ENCODE measurements at regions not wholly inside any gene's neighbourhood (a gene's known extent, or its start where the extent isn't known, plus 50 kb on each side); places are given as distances from the start of the nearest gene placed in this dataset.
A peak's percentile ranks its signal among the peaks of the same experiment; 100 is the strongest.
"Not testable (repeated sequence)": the region's sequence is repeated elsewhere in the genome, so short reads cannot be mapped to it uniquely, and the experiment has no call there.

DNA sequence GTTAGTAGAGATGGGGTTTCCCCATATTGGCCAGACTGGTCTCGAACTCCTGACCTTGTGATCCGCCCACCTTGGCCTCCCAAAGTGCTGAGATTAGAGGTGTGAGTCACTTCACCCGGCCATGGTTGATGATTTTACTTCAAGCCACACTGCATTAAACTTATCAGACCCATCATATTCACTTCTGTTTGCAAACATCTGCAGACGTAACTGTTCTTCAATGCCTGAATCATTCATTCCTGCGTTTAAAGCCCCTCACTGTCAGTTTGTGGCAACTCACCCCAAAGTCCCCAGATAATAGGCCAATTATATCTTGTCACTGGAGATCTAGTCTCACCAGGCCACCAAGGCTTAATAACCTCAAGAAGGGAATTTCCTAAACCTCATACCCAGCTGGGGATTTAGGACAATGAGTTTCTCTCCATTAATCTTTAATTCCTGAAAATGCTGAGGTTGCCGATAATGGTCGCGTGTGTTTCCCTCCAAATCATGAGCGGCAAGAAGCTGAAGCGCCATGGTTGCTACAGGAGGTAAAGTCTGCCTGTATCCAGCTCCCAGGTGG is 229.6 kb downstream of the LY86 start:
- DNase-seq: no peak

DNA sequence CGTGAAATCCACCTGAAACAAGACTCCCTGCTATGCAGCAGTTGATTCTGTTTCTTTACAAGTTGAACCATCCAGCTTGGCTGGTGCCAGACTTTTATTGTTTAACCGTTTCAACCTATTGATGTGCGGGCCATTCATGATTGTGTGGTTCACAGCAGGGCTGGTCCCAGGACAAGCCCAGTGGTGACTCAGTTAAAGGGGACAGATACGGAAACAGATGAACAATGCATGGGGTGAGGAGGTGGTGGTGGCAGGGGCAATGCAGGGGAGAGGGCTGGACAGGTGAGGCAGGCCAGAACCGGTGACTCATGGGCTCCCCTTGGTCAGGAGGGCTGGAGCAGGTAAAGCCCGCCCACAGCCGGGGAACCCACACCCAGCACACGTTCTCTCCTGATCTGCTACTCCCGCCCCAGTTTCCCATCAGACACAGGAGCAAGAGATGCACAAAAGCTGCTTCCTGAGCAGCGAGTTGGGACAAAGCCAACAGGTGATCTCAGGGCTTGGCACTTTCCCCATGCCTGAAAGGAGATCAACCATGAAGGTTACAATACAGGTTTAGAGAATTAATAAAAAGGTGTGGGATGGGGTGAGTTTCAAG is 232.2 kb downstream of the LY86 start:
- DNase-seq: no peak

DNA sequence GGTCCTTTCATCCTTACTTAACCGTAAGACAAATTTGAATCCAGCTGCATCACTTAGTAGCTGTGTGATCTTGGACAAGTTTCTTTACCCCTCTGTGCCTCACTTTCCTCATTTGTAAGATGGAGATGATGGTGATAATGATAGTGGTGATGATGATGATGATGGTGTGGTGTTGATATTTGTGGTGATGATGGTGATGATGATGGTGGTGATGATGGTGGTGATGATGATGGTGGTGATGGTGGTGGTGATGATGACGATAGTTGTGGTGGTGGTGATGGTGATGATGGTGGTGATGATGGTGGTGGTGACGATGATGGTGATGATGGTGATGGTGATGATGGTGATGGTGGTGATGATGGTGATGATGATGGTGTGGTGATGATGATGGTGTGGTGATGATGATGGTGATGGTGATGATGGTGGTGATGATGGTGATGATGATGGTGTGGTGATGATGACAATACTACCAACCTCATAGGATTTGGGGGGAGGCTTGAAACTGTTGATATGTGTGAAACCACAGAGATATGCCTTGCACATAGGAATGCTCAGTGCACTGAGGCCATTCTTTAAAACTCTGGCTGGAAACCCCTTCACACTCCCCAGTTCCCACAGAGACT is 233.2 kb downstream of the LY86 start:
- no peak for DNase-seq

DNA sequence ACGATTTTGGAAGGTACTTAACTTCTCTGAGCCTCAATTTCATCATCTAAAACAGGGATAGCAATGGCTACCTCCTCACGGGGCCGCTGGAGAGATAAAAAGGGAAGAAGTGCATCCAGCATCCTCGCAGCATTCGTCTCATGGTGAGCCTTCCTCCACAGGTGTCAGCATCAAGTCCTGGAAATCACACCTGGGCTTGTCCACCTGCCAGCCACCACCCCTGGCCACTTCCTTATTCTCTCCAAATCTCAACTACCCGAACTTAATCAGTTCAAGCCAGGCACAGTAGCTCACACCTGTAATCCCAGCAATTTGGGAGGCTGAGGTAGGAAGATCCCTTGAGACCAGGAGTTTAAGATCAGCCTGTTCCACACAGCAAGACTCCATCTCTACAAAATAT is 234.5 kb downstream of the LY86 start:
- DNase-seq: no peak

DNA sequence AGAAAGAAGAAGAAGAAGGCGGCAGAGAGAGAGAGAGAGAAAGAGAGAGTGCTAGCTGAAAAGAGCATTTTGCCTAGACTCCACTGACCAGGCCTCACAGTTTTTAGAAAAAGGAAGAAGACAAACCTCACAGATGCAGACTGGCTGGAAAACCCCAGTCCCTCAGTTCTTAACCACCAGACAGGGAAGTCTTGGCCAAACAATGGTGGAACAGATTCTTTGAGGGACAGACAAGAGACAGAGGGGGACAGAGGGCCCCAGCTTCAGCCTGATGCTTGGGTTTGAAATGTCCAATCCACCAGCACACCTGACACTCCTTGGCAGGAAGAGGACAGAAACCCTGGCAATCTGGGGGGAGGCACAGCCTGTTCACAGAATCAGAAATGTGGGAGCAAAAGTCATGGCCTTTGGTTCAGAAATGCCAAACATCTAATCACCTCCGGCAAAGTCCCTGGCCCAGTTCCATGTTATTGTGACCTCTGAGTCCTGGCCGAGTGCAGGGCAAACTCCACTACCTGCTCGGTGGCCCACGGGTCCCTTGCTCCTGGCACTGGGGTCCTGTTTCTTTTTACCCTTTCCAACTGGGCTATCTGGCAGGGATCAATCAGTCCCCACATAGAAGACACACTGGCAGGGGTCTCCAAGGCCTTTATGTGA is 235.2 kb downstream of the LY86 start:
- DNase-seq: no peak

DNA sequence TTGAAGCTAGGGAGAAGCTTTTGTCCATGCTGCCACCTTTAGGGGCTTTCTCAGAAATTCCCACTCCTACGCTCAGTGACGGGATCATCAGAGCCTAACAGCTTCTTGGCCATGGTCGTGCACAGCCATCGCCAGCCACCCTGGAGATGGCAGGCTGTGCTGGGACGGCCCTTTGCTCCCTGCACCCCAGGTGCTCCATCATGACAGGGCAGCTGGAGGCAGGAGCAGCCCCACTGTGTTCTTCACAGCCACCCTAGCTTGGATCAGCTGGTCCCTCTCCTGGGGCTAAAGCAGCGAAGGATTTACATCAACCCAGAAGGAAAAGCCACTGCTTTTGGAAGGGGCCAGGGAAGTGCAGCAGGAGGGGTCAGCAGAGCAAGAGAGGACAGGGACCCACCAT is 235.9 kb downstream of the LY86 start:
- DNase-seq: no peak

DNA sequence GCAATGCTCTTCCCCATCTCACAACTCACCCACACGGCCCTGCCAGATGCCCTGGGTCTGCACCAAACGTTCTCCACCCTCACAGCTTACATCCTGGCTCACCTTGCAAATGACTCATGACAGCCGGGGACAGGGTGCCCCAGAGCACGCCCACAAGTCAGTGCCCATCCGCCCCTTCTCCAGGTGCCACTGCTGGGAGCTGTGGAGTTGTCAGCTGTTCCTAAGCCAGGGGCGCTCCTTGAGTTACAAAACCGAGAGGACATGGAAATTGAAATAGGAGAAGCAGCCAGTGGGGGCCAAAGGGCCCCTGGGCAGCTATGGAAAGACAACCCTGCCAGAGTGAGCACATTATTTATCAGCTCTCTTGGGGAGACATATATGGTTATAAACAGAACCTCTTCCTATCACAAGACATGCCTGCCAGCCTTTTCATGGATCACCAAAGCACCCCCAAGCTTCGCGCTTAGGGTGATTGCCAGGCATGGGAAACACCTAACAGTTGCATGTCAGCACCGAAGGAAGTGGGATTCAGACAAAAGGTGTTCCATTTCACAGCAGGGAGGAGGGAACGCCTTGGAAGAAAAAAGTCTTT is 236.8 kb downstream of the LY86 start:
- no peak for DNase-seq

DNA sequence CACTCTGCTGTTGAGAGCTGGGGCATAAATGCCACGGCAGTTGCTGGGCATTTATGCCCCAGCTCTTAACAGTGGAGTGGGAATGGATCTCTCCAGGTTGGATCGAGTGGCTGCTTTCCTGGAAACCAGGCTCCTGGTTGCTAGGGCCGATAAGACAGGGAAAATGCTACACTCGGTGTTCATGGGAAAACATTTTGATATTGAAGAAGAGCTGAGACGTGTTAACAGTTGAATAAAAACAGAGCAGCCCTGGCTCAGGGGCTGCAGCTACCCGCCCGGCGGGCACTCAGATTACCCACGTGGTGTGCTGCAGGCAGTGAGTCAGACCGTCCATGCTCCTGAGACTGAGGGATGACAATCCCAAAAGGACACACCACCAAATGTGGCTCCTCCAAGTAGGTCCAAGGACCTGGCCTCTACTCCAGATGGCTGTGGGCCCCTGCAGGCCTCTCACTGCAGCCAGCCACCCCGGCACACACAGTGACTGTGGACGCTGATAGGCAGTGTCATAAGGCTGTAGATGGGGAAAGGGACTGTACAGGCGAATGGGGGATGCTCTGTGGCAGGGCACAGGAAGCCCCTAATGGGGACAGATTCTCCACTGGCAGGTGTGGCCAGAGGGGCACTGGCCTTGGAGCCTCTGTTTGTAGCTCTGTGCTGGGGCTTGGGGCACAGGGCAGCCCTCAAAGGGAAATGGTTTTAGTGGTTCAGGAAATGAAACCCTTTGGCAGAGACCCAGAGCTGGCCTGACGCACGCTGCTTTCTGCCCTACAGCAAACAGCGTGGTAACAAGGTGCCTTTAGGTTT is 237.8 kb downstream of the LY86 start:
- peak in 1 of 2 experiments; percentile 35 for DNase-seq

DNA sequence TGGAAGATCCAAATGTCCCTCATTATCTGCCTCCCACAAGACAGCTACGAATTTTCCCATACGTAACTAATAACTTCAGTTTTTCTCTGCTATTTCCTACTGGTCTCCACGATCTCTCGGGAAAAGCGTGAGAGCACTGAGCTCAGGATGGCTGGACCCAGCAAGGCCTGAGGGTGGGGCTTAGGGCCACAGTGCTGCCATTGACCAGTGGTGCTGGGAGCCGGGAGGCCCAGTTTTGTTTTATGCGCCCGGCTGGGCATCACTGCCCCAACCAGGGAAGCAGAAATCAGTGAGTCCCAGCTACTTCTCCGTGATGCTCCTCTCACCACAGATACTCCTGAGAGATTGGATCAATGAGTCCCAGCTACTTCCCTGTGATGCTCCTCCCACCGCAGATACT is 238.4 kb downstream of the LY86 start:
- no peak for DNase-seq

DNA sequence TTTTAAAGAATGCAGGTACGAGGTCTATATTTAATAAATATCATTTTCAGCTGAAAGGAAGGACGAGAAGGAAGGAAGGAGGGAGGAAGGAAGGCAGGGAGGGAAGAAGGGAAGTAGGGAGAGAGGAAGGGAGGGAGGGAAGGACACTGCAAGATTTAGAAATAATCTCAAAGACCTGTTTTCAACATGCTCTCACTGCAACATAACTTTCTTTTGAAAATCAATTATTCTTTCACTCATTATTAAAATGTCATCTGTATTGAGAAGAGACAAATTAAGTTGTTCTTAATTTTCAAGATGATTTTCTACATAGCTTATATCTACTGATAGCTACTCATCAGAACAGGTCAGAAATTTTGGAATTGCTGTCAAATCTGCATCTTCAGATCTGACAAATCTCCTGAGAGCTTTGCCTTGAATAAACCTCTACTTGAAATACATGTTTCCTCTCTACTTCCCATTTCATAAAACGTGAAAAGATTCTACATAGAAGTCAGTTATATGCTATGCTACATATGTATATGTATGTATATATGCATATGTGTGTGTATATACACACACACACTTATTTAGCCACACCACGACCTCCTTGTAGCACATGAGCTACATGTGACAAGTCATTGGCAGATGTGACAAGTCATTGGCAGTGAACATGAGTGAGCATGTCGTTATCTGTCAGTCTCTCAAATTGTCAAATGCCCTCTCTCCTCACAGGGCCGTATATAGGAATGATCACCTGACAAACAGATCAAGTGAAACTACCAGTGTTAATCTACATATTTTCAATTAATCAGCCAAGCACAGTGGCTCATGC is 241.6 kb downstream of the LY86 start:
- no peak for DNase-seq

DNA sequence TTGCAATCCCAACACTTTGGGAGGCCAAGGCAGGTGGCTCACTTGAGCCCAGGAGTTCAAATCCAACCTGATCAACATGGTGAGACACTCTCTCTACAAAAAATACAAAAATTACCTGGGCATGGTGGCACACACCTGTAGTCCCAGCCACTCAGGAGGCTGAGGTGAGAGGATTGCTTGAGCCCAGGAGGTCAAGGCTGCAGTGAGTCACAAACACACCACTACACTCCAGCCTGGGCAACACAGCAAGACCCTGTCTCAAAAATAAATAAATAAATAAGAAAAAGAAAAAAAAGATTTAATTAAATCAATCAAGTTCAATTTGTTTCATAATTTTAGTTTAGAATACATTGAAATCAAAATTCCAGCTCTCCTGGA is 242.2 kb downstream of the LY86 start:
- not testable (repeated sequence) for DNase-seq

DNA sequence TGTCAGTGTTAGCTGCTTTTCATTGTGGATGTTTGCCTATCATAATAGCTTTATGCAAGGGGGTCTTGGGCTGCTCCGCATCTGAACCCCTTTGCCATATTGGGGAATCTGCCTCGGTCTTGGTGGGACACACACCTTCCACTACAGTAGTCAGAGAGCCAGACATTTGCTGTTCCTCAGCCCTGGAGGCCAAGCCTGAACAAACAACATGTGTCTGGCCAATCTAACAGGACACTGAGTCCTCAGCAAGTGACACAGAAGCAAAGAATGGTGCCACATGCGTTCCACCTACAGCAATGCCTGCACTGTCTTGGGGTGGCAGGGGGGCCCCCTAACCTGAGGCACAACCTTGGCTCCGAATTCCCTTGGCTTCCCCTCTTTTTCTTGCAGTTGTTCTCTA is 243.9 kb downstream of the LY86 start:
- DNase-seq: no peak

DNA sequence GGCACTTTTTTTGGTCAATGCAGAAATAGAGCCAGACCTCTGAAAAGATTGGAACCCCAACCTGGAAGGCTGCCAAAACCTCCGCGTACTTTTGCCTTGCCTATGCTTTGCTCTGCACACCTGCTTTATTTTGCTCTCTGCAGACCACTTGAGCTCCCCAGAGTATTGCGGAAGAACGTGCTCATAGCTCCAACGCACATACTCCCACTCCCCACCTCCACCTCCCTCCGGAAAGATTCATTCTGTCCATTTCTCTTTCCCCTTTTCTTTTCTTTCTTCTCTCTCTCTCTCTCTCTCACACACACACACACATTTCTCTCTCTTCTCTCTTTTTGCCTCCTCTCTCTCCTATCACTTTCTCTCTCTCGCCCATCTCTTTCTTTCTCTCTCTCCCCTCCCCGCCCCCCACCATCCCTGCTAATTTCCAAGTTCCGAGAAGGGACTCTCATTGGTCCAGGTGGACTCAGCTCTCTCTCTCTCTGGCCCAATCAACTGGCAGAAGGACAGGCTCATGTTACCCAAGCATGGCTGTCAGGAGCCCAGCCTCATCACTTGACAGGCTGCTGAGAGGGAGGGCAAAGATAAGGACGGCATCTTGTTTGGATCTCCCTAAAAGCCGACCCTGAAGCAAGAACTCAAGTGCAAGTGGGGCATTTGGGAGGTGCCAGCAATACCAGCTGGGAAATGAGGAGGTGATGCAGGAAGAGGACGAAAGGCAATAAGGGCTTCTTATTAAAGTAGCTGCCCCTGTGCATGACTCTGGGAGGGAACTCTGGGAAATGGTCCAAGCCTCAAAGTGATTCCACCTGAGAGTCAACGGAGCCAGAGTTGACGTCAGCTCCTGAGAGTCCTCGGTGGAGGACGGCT is 246.1 kb downstream of the LY86 start:
- no peak for DNase-seq

DNA sequence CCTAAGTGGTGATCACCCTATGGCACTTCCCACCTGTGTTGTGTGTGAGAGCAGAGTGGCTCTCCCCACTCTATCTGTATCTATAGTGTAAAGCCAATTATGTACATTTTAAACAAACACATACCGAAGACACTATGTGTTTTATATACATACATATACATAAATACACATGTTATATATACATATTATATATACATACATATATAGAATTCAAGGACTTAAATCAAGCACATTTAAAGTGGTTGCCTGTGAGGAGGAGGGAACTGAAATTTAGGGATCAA is 246.6 kb downstream of the LY86 start:
- no peak for DNase-seq

DNA sequence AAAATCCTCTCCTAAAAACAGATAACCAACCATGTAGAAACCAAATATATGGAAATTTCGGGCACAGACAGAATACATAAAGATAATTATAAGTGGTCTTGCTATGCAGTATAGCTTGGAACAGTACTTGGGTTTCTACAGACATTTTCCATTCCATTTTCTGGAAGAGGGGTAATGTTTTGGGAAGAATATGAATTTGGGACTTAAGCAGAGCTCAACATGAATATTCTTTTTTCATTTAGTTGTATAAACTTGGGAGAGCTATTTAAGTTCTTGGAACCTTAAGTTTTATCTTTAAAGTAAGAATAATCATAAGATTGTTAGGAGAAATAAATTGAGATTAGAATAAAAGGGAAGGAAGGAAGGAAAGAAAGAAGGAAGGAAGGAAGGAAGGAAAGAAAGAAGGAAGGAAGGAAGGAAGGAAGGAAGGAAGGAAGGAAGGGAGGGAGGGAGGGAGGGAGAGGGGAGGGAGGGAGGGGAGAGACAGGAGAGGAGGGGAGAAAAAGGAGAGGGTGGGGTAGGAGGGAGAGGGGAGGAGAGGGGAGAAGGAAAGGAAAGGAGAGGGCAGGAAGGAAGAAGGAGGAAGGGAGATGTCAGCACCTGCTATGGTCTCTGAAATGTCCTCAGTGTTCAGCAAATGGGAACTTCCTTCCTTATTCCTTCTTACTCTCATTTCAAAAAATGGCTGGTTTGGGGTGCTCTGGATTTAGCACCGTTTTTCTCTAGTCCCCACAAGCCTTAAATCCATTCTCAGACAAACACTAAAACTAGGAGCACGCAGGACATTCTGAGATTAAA is 248.3 kb downstream of the LY86 start:
- no peak for DNase-seq

DNA sequence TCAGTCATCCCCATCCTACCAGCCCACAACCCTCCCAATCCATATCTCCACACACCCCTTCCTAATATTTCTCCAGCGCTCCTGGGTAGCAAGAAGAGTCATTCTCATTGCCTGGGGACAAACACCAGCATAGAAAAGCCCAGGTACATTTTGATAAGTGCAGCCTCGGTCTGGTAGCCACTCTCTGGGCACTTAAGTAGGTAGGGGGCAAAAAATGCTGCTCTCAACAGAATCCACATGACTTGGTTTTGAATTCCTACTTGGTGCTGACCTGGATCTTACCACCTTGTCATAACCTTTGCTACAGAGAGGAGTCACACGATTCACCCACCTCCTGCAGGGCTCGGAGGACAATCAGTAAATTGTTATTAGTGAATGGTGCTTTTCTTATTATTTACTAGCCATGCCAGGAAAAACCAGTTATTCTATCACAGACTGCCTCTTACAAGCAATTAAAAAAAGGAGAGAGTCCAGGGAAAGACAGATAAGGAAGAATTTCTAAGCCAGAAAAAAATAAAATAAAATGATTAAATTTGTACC is 249.1 kb downstream of the LY86 start:
- DNase-seq: no peak

DNA sequence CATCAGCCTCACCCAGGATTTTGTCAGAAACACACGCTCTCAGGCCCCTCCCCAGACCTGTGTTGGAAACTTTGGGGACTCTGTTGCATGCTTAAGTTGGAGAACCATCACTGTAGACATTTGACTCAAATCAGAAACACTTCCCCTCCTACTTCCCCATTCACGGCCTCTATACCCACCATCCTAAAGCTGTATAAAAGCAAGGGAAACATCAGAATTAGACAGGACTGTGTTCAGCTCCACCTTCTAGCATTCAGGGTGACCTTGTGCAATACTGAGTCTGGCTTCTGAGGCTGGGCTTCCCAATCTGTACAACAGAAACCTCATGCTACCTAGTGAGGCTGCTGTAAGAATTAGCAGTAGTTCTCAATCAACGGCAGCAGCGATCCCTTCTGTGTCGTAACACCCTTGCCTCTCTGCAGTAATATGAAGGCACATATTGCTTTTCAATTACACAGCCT is 252.3 kb downstream of the LY86 start:
- DNase-seq: no peak

DNA sequence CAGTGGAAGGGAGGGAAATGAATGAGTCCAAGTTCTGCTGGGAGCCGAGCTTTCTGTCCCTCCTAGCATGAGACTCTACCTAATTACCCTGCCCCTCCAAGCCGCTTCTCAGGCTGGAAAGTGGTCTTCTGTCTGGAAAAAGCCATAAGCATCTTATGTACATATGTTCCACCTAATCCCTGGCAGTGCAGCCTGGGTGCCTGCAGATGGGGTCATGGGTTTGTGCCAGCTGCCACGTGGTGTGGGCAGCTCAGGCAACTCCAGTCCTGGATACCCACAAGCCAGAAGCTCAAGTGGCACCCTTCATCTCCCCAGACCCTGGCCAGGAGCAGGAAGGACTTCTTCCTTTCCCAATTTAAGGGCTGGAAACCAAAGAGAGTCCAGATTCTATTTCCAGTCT is 253.1 kb downstream of the LY86 start:
- no peak for DNase-seq

DNA sequence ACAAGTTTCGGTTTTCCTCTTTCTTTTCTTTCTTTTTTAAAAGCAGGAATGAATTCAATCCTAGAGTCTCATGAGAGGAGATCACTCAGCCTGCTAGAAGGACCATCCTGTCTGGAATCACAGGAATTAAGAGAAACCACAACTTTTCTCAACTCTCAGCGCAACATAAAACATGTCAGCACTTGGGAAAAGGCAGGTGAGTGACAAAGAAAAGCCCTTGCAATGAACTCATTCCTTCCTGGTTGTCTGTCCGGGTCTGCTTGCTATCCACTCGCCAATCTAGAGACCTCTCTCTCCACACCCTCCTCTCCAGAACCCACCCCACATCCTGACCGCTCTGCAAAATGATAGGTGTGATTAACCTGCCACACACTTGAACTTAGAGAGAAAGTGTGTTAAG is 253.8 kb downstream of the LY86 start:
- no peak for DNase-seq

DNA sequence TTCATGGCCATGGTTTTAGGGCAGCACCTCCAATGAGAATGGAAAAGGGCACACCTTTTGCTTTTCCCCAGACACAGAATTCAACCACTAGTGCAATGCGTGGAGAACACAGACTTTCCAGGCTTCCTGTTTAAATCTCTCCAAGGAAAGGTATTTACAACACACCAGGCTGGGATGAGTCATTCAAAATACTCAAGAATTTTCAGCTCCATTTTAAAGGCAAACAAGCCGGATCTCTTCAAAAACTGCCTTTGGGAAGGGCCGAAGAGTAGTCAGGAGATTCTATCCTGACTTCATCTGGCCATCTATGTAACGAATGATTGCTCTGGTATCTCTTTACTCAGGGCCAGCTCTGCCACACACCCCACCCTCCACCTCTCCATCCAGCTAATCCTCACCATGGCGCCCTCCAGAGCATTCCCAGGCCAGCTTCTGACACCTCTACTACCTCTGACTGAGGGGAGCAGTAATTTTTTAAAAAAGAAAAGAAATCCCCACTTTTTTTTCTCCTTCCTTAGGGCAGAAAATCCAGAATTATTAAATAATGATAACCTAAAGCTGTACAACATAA is 254.6 kb downstream of the LY86 start:
- DNase-seq: no peak

Data from activated T-cell treated with anti-CD3 and anti-CD28 coated beads, Interleukin-2, amount 50 U/mL, for 48 hours (primary cell).